IPS DF 4.7 (cell line): ENCODE measurements at regions not wholly inside any gene's neighbourhood (a gene's known extent, or its start where the extent isn't known, plus 50 kb on each side); places are given as distances from the start of the nearest gene placed in this dataset.
"Not testable (repeated sequence)": the region's sequence is repeated elsewhere in the genome, so short reads cannot be mapped to it uniquely, and the experiment has no call there.

Experiments
- DNase-seq: peaks from one replicate; pipeline ENCODE4 v3.0.0-alpha.2; 2013; ENCODE audit warnings: low spot score; ENCODE audit errors: extremely low read depth

GRCh38 chr10:46796351-46796750 lies 114.9 kb upstream of the PTPN20 start:
- DNase-seq, result not testable (repeated sequence)

DNA sequence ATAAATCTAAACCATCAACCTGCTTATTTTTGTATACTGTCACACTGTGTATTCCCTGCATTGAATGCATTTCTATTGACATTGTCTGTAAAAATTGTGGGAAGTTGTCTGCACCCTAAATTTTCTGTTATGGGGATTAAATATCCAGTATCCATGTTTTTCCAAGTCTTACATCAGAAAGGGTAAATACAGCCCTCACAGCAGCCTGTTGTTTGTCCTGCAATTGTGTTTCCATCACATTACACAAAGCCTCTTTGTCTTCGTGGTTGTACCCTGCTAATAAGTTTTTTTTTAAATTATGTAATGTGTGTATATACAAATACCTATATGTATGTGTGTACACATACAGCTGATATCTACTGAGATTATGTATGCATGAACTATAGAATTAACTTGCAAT lies 109.2 kb upstream of the PTPN20 start:
- DNase-seq, result not testable (repeated sequence)

DNA sequence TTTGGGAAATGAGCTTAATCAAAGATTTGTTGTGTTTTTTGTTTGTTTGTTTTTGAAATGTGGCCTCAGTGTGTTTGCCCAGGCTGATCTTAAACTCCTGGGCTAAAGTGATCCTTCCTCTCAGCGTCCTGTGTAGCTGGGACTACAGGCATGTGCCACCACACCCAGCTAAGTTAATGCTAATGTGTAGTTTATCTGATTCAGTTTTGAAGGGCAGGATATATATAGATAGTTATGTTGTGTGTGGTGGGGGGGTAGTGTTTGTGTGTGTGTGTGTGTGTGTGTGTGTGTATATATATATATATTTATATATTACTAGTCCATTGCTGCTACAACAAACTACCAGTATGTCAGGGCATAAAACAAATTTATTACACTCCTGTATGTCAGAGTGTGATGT lies 108.1 kb upstream of the PTPN20 start:
- not testable (repeated sequence) for DNase-seq

- not testable (repeated sequence) for DNase-seq
Observed at GRCh38 chr10:46810222-46810621, 101.0 kb upstream of the PTPN20 start.

DNA sequence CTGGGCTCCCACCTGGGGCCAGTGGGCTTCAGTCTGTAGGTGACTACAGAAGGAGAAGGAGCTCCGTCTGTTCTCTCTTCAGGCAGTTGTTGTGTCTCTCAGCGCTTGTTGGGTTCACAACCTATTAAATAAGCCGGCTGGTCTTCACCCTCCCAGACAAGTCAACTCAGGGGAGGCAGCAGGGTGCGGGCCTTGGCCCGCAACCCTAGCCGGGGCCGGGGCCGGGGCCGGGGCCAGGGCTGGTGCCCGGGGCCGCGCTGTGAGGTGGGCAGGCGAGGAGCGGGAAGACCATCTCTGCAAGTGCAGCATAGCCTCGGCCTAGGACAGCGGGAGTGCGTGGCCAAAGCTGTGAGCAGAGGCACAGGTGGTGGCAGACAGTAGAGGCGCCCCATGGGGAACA lies 95.1 kb upstream of the PTPN20 start:
- DNase-seq, result not testable (repeated sequence)

DNA sequence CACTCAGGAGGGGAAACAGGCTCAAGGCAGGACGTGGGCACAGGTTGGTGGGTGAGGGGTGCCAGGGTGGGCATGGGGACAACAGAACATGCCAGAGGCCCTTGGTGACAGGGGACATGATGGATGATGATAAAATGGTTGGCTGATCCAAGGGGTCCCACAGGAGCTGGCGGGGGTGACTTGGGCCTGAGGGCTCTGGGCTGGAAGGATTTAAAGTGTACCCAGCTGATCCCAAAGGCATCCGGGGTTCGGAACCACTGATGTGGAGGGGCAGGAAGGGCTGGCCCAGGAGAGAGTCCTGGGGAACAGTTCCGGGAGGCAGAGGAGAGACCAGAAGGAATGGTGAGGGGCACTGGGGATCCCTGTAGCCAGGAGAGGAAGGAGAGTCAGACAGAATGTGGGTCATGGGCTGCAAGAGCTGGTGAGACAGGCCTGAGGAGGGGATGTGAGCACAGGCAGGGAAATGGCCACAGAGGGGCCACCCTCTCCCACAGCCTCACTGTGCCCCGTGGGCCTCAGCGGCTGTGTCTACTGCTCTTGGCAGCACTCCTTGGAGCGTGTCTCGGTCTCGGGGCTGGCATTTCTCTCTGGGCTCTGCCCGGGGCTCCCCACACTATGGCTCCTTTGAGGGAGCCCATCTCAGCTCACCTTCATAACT lies 70.7 kb upstream of the PTPN20 start:
- not testable (repeated sequence) for DNase-seq

- DNase-seq, result not testable (repeated sequence)
Observed at GRCh38 chr10:46841051-46841593, 70.1 kb upstream of the PTPN20 start.

- DNase-seq, result not testable (repeated sequence)
Observed at GRCh38 chr10:46845194-46845593, 66.0 kb upstream of the PTPN20 start.

GRCh38 chr10:46845640-46846039 lies 65.6 kb upstream of the PTPN20 start:
- not testable (repeated sequence) for DNase-seq

DNA sequence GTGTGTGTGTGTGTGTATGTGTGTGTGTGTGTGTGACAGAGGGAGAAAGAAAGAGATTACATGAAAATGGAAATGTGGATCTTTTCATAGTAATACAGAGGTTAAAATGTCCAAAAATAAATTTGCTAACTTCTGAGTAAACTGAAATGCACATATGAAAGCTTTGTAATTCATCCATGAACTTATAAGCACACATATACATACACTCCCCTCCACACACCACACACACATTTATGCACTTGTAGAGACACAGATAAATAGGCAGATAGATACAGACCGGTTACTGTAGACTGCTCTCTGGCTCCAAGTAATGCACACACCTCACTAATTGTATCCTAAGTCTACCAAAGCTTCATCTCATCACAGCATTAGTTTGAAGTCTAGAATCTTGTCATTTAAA lies 50.5 kb upstream of the PTPN20 start:
- not testable (repeated sequence) for DNase-seq
